Heart left ventricle (tissue), 16 donors: ENCODE measurements at regions not wholly inside any gene's neighbourhood (a gene's known extent, or its start where the extent isn't known, plus 50 kb on each side); places are given as distances from the start of the nearest gene placed in this dataset.

Source experiments
- ATAC-seq, 4 donors: fragments of 200-7000 bp; cut with Tn5 transposase; one replicate each; pipeline ENCODE4 v1.9.1; 2020 to 2022; ENCODE audit warnings: moderate library complexity in 4 of 4, mild to moderate bottlenecking in 3 of 4, moderate number of reproducible peaks in 1 of 4
- DNase-seq, 5 donors: peaks; one replicate each; pipeline ENCODE4 v3.0.0-alpha.2; 2020
- H3K27ac ChIP-seq, 12 donors: fragments of 200-600 bp; sonication (generic) in 4 of 12; one replicate each; pipeline versions ENCODE4 v1.5.0 to v1.8.0; 2016 to 2022; ENCODE audit warnings: mild to moderate bottlenecking in 2 of 12
- H3K27me3 ChIP-seq, 9 donors: fragments of 200-600 bp; sonication (generic) in 2 of 9; one replicate each; pipeline versions ENCODE4 v1.5.1 to v1.8.0; 2016 to 2022; ENCODE audit warnings: mild to moderate bottlenecking in 3 of 9
- H3K36me3 ChIP-seq, 9 donors: fragments of 200-600 bp; sonication (generic) in 2 of 9; one replicate each; pipeline versions ENCODE4 v1.5.0 to v1.8.0; 2018 to 2022; ENCODE audit warnings: mild to moderate bottlenecking in 2 of 9
- H3K4me1 ChIP-seq, 12 donors: fragments of 200-600 bp; sonication (generic) in 4 of 12; one replicate each; pipeline versions ENCODE4 v1.5.0 to v1.8.0; 2016 to 2022; ENCODE audit warnings: mild to moderate bottlenecking in 3 of 12
- H3K4me3 ChIP-seq, 12 donors: fragments of 200-600 bp; sonication (generic) in 4 of 12; one replicate each; pipeline versions ENCODE4 v1.5.0 to v1.8.0; 2017 to 2022; ENCODE audit warnings: mild to moderate bottlenecking in 9 of 12, moderate library complexity in 4 of 12
- H3K9me3 ChIP-seq, 12 donors: fragments of 200-600 bp; sonication (generic) in 4 of 12; one replicate each; pipeline versions ENCODE4 v1.5.0 to v1.8.0; 2016 to 2022; ENCODE audit warnings: mild to moderate bottlenecking in 1 of 12
- POLR2A ChIP-seq, 2 donors: fragments of 450-650 bp; IDR thresholded peaks; one replicate each; pipeline ENCODE4 v1.6.1; 2017; ENCODE audit warnings: antibody characterized with exemption in 2 of 2, mild to moderate bottlenecking in 2 of 2, moderate library complexity in 2 of 2
- WGBS, 4 donors: extraction: QIAGEN DNeasy Blood & Tissue Kit in 2 of 4; methylation state at CpG; one replicate each; pipeline versions ENCODE4 v1.1.5 to v1.1.7; 2013 to 2018; 5-methylcytosine and 5-hydroxymethylcytosine counted together
- intact Hi-C, 10 donors: fragments of 100-400 bp; cut with DNase I; formaldehyde crosslinking; loops; one replicate each; pipeline versions ENCODE4 v1.11.1 to v1.14.2; 2022
- TF ChIP-seq, protein P1 (sequence below), 12 donors: fragments of 200-600 bp; sonication (generic) in 4 of 12; IDR thresholded peaks; one replicate each; pipeline versions ENCODE4 v1.5.0 to v1.8.0; 2018 to 2022; ENCODE audit warnings: antibody characterized with exemption in 12 of 12, mild to moderate bottlenecking in 5 of 12
- donor health status: ischemic (EF 13 %, LVEDD 7.1; RV severe dilation, severe dysfunction).
- donor health status: healthy with polysubstance abuse.
- donor health status: DM: no; HTN: yes; CAD: no.
- donor health status: DM: no; HTN: no; CAD: no.
- donor health status: ischemic (EF 25% LVEDD 6.9; RV normal size, moderate dysfunction).
- donor health status: ischemic (EF 25% LVEDD 5.7; RV mildly dilated, moderate dysfunction).
- donor health status: healthy.
- donor health status: DM: yes; HTN: yes; CAD: no.
- donor health status: ischemic (EF 35%, LVEDD 5.7; RV mildly dilated, moderate dysfunction).
- donor health status: nonischemic (EF 11% LVEDD 7.7; RV severe dilation, severe dysfunction).
- donor health status: DM: yes; HTN: yes; CAD: no.
- donor health status: PGD.
- donor health status: ischemic (EF 29% LVEDD 5.4; RV normal size, mild dysfunction).
- donor health status: nonischemic (EF 23%, LVEDD 6.1; RV moderate dilation, normal function).

DNA sequence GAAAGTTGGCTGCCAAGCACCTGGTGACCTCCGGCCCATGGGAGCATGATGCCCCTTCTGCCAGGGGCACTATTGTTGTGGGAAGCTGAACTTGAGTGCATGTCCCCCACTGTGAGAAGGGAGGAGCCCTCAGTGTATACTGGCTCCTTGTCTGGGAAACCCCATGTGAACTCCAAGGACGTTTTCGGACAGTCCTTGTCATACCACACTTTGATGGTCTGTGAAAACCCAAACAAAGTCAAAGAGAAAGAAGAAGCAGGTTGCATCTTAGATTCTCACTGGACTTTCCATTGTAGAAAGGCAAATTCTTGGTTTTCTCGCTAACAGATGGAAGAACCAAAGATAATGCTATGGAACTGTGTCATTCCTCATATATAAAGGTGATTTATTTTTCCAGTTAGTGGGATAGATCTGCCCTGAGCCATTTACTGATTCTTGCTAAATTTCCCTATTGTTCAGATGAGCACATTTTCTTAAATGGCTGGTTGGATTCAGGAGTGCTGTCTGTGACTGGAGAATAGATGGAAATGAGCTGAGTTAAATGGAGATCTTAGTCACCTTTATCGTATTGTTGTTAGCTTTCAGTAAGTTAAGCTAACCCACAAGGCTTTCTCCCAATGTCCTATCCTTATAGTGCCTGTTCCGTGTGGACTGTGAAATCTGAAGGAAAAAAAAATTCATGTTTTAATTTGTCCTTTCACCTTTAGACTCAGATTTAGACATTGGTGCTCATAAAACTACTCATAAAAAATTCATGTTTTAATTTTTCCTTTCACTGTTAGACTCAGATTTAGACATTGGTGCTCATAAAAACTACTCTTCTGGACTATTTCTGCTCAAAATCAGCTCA, 166.6 kb downstream of the ACTR3 start:
- Histone ChIP-seq H3K27me3 (no peaks in the 10 kb centered on the region), H3K27ac (no peak overlapping the region), H3K9me3 (no peaks in the 10 kb centered on the region), H3K36me3 (no peaks in the 10 kb centered on the region), H3K4me3 (no peak overlapping the region), H3K4me1 (no peaks in the 10 kb centered on the region)
- DNase-seq (no peak), ATAC-seq (no peak)
- TF ChIP-seq, protein P1, sequence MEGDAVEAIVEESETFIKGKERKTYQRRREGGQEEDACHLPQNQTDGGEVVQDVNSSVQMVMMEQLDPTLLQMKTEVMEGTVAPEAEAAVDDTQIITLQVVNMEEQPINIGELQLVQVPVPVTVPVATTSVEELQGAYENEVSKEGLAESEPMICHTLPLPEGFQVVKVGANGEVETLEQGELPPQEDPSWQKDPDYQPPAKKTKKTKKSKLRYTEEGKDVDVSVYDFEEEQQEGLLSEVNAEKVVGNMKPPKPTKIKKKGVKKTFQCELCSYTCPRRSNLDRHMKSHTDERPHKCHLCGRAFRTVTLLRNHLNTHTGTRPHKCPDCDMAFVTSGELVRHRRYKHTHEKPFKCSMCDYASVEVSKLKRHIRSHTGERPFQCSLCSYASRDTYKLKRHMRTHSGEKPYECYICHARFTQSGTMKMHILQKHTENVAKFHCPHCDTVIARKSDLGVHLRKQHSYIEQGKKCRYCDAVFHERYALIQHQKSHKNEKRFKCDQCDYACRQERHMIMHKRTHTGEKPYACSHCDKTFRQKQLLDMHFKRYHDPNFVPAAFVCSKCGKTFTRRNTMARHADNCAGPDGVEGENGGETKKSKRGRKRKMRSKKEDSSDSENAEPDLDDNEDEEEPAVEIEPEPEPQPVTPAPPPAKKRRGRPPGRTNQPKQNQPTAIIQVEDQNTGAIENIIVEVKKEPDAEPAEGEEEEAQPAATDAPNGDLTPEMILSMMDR (IDR thresholded peaks at IDR 0.05), result no peak
- TF ChIP-seq POLR2A (IDR thresholded peaks at IDR 0.05), result no peak
- WGBS, 4 donors, result 76 to 82% (median 77%) methylated on average over 6 of the region's 6 CpGs
- intact Hi-C loops, result no loop called here

DNA sequence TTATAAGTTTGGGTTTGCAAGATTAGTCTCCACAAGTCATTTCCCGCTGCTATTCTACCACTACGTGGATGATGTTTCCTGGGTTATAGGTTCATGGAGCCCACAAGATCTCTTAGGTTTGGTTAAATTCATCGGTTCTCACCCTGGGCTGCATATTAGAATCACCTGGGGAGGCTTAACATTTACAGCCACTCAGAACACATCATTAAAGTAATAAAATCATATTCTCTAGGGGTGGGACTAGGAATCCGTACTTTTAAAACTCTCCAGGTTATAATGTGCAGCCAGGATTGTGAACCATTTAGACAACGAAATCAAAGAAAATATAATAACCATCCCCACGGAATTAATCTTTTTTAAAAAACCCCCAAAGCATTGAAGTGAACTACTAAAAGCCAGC, 167.7 kb downstream of the ACTR3 start:
- ATAC-seq, result no peak
- TF ChIP-seq POLR2A (IDR thresholded peaks at IDR 0.05), result no peak
- Histone ChIP-seq H3K9me3 (no peaks in the 10 kb centered on the region), H3K4me3 (no peak overlapping the region), H3K4me1 (no peaks in the 10 kb centered on the region), H3K27me3 (no peaks in the 10 kb centered on the region), H3K36me3 (no peaks in the 10 kb centered on the region), H3K27ac (no peak overlapping the region)
- no peak for DNase-seq
- intact Hi-C loops, result no loop called here
- 79 to 84% (median 82%) methylated on average over 6 of the region's 6 CpGs for WGBS, 4 donors

DNA sequence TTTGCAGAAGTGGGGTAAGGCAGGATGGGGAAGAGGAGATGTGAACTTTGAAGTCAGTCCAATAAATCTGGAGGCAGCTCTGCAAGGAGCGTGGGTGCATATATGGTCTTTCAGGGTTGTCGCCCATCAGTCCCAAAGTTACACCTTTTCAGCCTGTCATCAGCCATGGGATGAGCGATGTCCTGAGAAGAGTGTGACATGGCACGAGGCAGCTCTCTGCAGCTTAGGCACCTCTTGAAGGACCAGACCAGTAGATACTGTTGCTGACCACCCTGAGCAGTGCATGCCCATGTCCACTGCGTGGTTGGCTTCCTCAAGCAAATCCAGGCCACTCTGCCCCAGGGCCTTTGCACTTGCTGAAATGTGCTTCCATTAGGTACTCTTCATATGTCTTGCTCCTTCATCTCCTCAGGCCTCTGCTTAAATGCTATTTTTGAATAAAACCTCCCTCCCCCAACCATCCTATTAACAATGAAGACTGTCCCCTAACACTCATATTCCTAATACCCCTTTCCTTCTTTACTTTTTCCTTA, 171.7 kb downstream of the ACTR3 start:
- Histone ChIP-seq H3K9me3 (no peaks in the 10 kb centered on the region), H3K27me3 (no peaks in the 10 kb centered on the region), H3K4me3 (no peak overlapping the region), H3K36me3 (no peaks in the 10 kb centered on the region), H3K27ac (no peak overlapping the region), H3K4me1 (no peaks in the 10 kb centered on the region)
- TF ChIP-seq, protein P1 (IDR thresholded peaks at IDR 0.05), result no peak
- TF ChIP-seq POLR2A (IDR thresholded peaks at IDR 0.05), result no peak
- ATAC-seq (no peak), DNase-seq (no peak)
- 85 to 90% (median 87%) methylated on average over 5 of the region's 5 CpGs for WGBS, 4 donors
- intact Hi-C loops, result no loop called here

DNA sequence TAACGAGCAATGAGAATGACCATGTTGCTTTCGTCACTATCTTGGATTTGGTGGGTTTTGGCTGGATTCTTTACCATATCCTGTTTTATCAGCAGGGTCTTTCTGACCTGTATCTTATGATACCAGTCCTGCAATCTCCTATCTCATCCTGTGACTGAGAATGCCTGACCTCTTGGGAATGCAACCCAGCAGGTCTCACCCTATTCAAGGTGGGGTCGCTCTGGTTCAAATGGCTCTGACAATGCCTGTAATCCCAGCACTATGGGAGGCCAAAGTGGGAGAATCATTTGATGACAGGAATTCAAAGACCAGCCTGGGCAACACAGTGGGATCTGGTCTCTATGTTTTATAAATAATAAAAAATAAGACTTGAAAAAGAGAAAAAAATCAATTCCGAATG, 173.5 kb downstream of the ACTR3 start:
- TF ChIP-seq POLR2A (IDR thresholded peaks at IDR 0.05), result no peak
- TF ChIP-seq, protein P1 (IDR thresholded peaks at IDR 0.05), result no peak
- intact Hi-C loops, result no loop called here
- Histone ChIP-seq H3K27me3 (peaks cover 0 to 3% (median 0%) of the 10 kb centered on the region in 9 donors), H3K27ac (no peak overlapping the region), H3K9me3 (no peaks in the 10 kb centered on the region), H3K4me3 (no peak overlapping the region), H3K4me1 (no peaks in the 10 kb centered on the region), H3K36me3 (no peaks in the 10 kb centered on the region)
- WGBS, 4 donors, result 66 to 86% (median 75%) methylated on average over 4 of the region's 4 CpGs
- DNase-seq (no peak), ATAC-seq (no peak)
